ENCODE measurements at regions not wholly inside any gene's neighbourhood (a gene's known extent, or its start where the extent isn't known, plus 50 kb on each side); places are given as distances from the start of the nearest gene placed in this dataset.
"Not testable (repeated sequence)": the region's sequence is repeated elsewhere in the genome, so short reads cannot be mapped to it uniquely, and the experiment has no call there.

DNA sequence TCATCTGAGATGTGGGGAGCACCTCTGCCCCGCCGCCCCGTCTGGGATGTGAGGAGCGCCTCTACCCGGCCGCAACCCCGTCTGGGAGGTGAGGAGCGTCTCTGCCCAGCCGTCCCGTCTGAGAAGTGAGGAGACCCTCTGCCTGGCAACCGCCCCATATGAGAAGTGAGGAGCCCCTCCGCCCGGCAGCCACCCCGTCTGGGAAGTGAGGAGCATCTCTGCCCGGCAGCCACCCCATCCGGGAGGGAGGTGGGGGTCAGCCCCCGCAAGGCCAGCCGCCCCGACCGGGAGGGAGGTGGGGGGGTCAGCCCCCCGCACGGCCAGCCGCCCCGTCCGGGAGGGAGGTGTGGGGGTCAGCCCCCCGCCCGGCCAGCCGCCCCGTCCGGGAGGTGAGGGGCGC is 89.9 kb downstream of the PHLDA1 start:
- not testable (repeated sequence) for TF ChIP-seq GABPA (IDR thresholded peaks at IDR 0.05; ENCODE audit: low read depth)
- TF ChIP-seq, protein P1, sequence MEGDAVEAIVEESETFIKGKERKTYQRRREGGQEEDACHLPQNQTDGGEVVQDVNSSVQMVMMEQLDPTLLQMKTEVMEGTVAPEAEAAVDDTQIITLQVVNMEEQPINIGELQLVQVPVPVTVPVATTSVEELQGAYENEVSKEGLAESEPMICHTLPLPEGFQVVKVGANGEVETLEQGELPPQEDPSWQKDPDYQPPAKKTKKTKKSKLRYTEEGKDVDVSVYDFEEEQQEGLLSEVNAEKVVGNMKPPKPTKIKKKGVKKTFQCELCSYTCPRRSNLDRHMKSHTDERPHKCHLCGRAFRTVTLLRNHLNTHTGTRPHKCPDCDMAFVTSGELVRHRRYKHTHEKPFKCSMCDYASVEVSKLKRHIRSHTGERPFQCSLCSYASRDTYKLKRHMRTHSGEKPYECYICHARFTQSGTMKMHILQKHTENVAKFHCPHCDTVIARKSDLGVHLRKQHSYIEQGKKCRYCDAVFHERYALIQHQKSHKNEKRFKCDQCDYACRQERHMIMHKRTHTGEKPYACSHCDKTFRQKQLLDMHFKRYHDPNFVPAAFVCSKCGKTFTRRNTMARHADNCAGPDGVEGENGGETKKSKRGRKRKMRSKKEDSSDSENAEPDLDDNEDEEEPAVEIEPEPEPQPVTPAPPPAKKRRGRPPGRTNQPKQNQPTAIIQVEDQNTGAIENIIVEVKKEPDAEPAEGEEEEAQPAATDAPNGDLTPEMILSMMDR (IDR thresholded peaks at IDR 0.05; ENCODE audit: insufficient read depth, low read length), result not testable (repeated sequence)
